Epithelial cell of proximal tubule (primary cell): ENCODE measurements at regions not wholly inside any gene's neighbourhood (a gene's known extent, or its start where the extent isn't known, plus 50 kb on each side); places are given as distances from the start of the nearest gene placed in this dataset.
A peak's percentile ranks its signal among the peaks of the same experiment; 100 is the strongest.

Source experiments
- DNase-seq: peaks from one replicate; pipeline ENCODE4 v3.0.0-alpha.2; 2011; ENCODE audit warnings: low read depth
- H3K4me3 ChIP-seq: 2 replicates; pipeline ENCODE4 v1.5.1; 2011; ENCODE audit warnings: low read depth, mild to moderate bottlenecking, low read length
- TF ChIP-seq, protein P1 (sequence below): conservative IDR thresholded peaks from 2 replicates; pipeline ENCODE4 v1.5.1; 2012; ENCODE audit warnings: low read depth, mild to moderate bottlenecking, low read length

DNA sequence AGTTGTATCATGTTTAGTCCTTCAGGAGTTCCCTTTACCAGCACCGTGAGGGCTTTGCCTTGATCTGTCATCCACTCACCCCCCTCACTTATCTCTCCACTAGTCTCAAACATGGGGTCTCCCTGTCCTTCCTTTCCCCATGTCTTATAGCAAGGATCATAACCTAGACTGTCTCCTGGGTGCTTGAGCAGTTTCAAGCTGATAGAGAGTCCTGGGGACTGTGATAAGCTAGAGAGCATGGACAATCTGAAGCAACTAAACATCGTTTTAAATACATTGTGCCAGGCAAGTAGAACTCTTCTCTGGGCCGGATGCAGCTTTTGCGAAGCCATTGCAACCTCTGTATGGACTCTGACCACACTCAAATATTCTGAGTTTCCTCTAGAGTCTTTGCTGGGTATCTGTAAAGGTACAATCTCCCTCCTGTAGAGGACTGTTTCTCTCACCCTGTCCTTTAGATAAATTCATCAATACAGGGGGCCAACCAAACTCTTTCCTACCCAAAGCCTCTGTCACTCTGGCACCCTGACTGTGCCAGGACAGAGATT, 684.6 kb upstream of the NR2F2 start:
- TF ChIP-seq, protein P1, sequence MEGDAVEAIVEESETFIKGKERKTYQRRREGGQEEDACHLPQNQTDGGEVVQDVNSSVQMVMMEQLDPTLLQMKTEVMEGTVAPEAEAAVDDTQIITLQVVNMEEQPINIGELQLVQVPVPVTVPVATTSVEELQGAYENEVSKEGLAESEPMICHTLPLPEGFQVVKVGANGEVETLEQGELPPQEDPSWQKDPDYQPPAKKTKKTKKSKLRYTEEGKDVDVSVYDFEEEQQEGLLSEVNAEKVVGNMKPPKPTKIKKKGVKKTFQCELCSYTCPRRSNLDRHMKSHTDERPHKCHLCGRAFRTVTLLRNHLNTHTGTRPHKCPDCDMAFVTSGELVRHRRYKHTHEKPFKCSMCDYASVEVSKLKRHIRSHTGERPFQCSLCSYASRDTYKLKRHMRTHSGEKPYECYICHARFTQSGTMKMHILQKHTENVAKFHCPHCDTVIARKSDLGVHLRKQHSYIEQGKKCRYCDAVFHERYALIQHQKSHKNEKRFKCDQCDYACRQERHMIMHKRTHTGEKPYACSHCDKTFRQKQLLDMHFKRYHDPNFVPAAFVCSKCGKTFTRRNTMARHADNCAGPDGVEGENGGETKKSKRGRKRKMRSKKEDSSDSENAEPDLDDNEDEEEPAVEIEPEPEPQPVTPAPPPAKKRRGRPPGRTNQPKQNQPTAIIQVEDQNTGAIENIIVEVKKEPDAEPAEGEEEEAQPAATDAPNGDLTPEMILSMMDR = no peak

DNA sequence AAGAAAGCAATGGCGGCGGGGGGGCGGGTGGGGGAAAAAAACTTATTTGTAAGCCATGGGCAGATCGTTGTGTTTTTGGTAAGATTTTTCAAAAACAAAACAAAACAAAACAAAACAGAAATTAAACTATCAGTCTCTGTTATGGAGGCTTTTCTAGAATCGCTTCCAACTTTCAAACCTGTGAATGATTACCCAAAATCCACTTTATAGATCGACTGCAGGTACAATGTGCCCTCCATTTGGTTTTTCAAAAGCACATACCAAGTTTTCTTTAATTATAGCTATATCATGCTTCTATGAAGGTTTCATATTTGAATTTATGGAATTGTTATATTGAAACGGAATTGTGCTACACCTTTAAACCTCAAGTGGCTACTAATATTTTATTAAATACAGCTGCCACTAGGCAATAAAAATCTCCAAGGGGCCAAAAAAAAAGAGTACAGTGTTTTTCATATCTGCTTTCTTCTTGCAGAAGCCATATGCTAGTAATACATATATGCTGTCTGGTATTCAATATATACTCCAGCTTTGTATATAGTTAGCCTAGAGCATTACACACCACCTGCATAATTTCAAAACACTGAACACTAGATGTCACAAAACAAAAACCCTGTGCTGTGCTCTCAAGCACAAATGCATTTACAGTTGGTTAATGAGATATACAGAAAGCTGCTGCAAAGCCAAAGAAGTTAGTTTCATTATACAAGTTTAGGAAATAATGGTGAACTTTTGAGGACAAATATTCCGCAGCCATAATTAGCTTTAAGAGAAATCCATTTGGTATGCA, 683.8 kb upstream of the NR2F2 start:
- no peak overlapping the region for H3K4me3 ChIP-seq
- TF ChIP-seq, protein P1 = no peak
- DNase-seq = no peak

More for the DNA sequence above, 684.6 kb upstream of the NR2F2 start:
- DNase-seq = no peak
- no peak overlapping the region for H3K4me3 ChIP-seq

DNA sequence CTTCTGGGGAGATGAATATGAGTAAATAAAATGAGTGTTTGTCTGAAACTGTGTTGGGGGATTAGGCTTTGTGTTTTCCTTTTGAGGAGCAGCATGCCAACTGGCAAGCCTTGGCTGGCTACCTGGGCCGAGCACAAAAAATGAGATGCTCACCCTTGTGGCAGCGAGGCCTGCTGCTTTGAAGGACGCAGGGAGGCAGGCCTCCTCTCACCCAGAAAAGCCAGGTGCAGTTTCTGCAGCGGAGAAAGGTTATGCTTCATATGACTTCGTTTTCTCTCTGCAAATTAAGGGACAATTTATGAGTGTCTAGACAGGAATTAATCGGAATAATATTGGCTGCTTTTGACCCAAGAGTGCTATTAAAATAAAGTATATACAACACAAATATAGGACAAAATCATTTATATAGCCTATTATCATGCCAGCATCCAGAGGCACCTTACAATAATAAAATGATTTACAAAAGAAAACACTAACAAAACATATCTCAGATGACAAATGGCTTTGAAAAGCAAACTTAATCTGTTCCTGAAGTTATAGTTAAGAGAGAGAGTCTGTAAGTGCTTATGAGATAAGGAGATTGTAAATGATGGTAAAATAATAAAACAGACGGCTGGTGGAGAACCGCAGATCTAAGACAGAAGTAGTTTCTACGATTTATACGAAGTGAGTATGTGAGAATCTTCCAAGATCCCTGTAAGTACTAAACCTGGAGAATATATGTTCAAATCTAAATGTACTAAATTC, 682.8 kb upstream of the NR2F2 start:
- DNase-seq = no peak
- TF ChIP-seq, protein P1 = no peak
- no peak overlapping the region for H3K4me3 ChIP-seq

DNA sequence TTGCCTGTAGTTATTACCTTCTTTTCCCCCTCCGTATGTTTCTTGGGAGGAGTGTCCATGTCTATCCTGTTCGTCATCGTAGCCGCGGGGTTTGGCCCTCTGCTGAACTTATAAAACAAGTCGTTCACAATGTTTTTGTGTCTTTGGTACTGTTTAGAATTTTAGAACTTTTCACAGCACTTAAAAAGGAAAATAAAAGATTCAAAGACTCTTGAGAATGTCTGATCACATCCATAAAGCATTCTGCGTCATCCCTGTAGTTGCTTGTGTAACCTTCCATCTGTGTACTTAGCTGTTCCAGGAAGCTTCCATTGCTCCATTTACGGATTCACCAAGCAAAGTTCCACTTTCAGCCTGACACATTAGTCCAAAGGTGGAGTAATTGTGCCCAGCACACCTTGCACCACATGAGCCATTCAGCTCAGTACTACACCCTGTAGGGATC, 677.1 kb upstream of the NR2F2 start:
- no peak for DNase-seq
- H3K4me3 ChIP-seq = no peak overlapping the region
- TF ChIP-seq, protein P1 = no peak

DNA sequence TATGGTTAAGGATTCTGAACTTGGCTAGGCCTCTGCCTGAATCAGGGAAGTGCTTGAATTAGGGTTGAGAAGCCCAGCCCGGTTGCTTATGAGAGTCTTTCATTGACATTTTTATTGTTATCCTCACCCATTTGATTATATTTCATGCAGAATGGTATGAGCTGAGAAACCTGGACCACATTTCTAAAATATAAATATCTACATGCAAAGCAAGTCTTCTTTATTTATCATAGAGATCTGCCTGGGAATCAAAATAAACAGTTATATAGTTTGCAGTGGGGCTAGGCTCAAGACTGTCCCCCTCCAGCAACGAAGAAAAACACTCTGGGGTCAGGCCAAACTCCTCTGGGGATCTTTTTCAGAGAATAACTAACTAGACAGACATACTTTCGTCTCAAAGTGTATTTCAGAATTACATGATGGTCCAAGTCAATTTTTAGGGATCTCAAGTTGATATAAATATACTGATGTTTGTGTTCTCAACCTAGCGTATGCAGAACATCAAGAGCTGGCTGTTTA, 675.4 kb upstream of the NR2F2 start:
- no peak overlapping the region for H3K4me3 ChIP-seq
- no peak for DNase-seq
- TF ChIP-seq, protein P1 = no peak

DNA sequence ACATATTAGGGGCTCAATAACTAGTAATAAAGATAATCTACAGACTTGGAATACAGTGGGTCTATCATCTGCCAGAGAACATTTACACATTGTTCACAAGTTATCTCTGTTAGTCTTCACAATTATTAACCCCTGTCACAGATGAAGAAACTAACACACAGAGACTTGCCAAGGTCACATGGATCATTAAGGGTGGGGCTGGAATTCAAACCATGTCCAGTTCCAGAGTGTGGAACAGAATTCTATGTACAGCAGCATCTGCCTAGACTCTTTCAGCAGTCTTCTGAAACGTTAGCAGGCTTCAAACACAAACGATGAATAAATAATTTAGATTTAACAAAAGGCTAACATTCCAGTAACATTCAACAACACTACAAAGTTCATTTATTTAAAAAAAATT, 673.9 kb upstream of the NR2F2 start:
- TF ChIP-seq, protein P1 = no peak
- peak; percentile 46 for DNase-seq
- no peak overlapping the region for H3K4me3 ChIP-seq
